Natural killer cell (primary cell): ENCODE measurements at regions not wholly inside any gene's neighbourhood (a gene's known extent, or its start where the extent isn't known, plus 50 kb on each side); places are given as distances from the start of the nearest gene placed in this dataset.

ENCODE experiments used
- ATAC-seq, 3 donors: fragments of 150-1000 bp in 2 of 3; fragments of 200-7000 bp in 1 of 3; cut with Tn5 transposase; 1 replicate in 1 of 3; 2 replicates in 2 of 3; pipeline ENCODE4 v1.10.0; 2021; ENCODE audit warnings: mild to moderate bottlenecking in 2 of 3, moderate library complexity in 2 of 3
- DNase-seq, 2 donors: peaks; one replicate each; pipeline versions ENCODE4 v3.0.0 to v3.0.0-alpha.2; 2013 to 2021; ENCODE audit warnings: mixed read lengths in 1 of 2
- H3K27ac ChIP-seq: one replicate; pipeline ENCODE4 v1.5.1; 2013; ENCODE audit warnings: mild to moderate bottlenecking, low read length
- H3K27me3 ChIP-seq: one replicate; pipeline ENCODE4 v1.6.1; 2013; ENCODE audit warnings: low read length; ENCODE audit not compliant: control insufficient read depth, insufficient read depth
- H3K36me3 ChIP-seq: one replicate; pipeline ENCODE4 v1.6.1; 2013; ENCODE audit warnings: low read length; ENCODE audit not compliant: control insufficient read depth, insufficient read depth
- H3K4me1 ChIP-seq: one replicate; pipeline ENCODE4 v1.6.1; 2013; ENCODE audit warnings: low read length; ENCODE audit not compliant: control insufficient read depth, insufficient read depth
- H3K4me3 ChIP-seq: one replicate; pipeline ENCODE4 v1.5.1; 2013; ENCODE audit warnings: low read length
- H3K9me3 ChIP-seq: one replicate; pipeline ENCODE4 v1.6.1; 2013; ENCODE audit warnings: low read length; ENCODE audit not compliant: control insufficient read depth, insufficient read depth
- H3K27ac Mint-ChIP-seq, 2 donors: one replicate each; pipeline ENCODE4 v1.8.0; 2022; ENCODE audit warnings: mild to moderate bottlenecking in 2 of 2, mixed read lengths in 2 of 2, moderate library complexity in 1 of 2
- H3K27me3 Mint-ChIP-seq, 2 donors: one replicate each; pipeline ENCODE4 v1.8.0; 2022; ENCODE audit warnings: low read depth in 2 of 2, mixed read lengths in 2 of 2
- H3K36me3 Mint-ChIP-seq: one replicate; pipeline ENCODE4 v1.8.0; 2022; ENCODE audit warnings: mixed read lengths
- H3K4me1 Mint-ChIP-seq, 2 donors: one replicate each; pipeline ENCODE4 v1.8.0; 2022; ENCODE audit warnings: mixed read lengths in 2 of 2
- H3K4me3 Mint-ChIP-seq: one replicate; pipeline ENCODE4 v1.8.0; 2022; ENCODE audit warnings: mild to moderate bottlenecking, moderate library complexity, mixed read lengths
- H3K9me3 Mint-ChIP-seq, 2 donors: one replicate each; pipeline ENCODE4 v1.8.0; 2022; ENCODE audit warnings: mixed read lengths in 2 of 2
- CTCF ChIP-seq: fragments of 200-600 bp; IDR thresholded peaks from one replicate; pipeline ENCODE4 v1.8.0; 2022; ENCODE audit warnings: antibody characterized with exemption
- WGBS: methylation state at CpG from one replicate; pipeline ENCODE4 v1.1.7; 2013; ENCODE audit warnings: missing lambda C conversion rate; ENCODE audit not compliant: insufficient coverage; 5-methylcytosine and 5-hydroxymethylcytosine counted together
- intact Hi-C: fragments of 100-400 bp; cut with micrococcal nuclease; formaldehyde crosslinking; loops from one replicate; pipeline ENCODE4 v1.14.2; 2022

- no peaks in the 10 kb centered on the region for H3K27me3 ChIP-seq
- Mint-ChIP-seq H3K36me3 (no peaks in the 10 kb centered on the region), H3K27me3 (no peaks in the 10 kb centered on the region), H3K4me3 (no peak overlapping the region), H3K27ac (no peak overlapping the region), H3K9me3 (peaks cover 2 to 19% of the 10 kb centered on the region in 2 donors), H3K4me1 (no peaks in the 10 kb centered on the region)
- no peak overlapping the region for H3K4me3 ChIP-seq
- H3K9me3 ChIP-seq = no peaks in the 10 kb centered on the region
- WGBS = 84% methylated on average over 4 of the region's 4 CpGs
- no peaks in the 10 kb centered on the region for H3K4me1 ChIP-seq
- DNase-seq = no peak
- H3K27ac ChIP-seq = no peak overlapping the region
- H3K36me3 ChIP-seq = no peaks in the 10 kb centered on the region
- no peak for ATAC-seq
- no peak for TF ChIP-seq CTCF
- intact Hi-C loops = no loop called here
Observed at GRCh38 chr22:34017205-34017604, 96.9 kb upstream of the LARGE1 start.

- no peaks in the 10 kb centered on the region for H3K36me3 Mint-ChIP-seq
- no peak overlapping the region for H3K27ac Mint-ChIP-seq
- no peaks in the 10 kb centered on the region for H3K4me1 Mint-ChIP-seq
- no peak for DNase-seq
- Histone ChIP-seq H3K36me3 (no peaks in the 10 kb centered on the region), H3K27ac (no peak overlapping the region), H3K4me3 (no peak overlapping the region), H3K4me1 (no peaks in the 10 kb centered on the region), H3K9me3 (no peaks in the 10 kb centered on the region), H3K27me3 (no peaks in the 10 kb centered on the region)
- peaks cover 4 to 18% of the 10 kb centered on the region in 2 donors for H3K9me3 Mint-ChIP-seq
- intact Hi-C loops = no loop called here
- no peak overlapping the region for H3K4me3 Mint-ChIP-seq
- no peak for TF ChIP-seq CTCF
- WGBS = 76% methylated on average over 8 of the region's 8 CpGs
- ATAC-seq = no peak
- no peaks in the 10 kb centered on the region for H3K27me3 Mint-ChIP-seq
Observed at GRCh38 chr22:34019190-34019845, 99.0 kb upstream of the LARGE1 start.

- H3K27ac Mint-ChIP-seq = no peak overlapping the region
- no peaks in the 10 kb centered on the region for H3K27me3 Mint-ChIP-seq
- H3K9me3 Mint-ChIP-seq = peaks cover 17% of the 10 kb centered on the region in 2 donors
- no peak overlapping the region for H3K4me3 ChIP-seq
- H3K4me1 ChIP-seq = no peaks in the 10 kb centered on the region
- H3K9me3 ChIP-seq = no peaks in the 10 kb centered on the region
- 53% methylated on average over 1 of the region's 1 CpG for WGBS
- no peak overlapping the region for H3K4me3 Mint-ChIP-seq
- H3K36me3 ChIP-seq = no peaks in the 10 kb centered on the region
- H3K4me1 Mint-ChIP-seq = no peaks in the 10 kb centered on the region
- DNase-seq = no peak
- no peak overlapping the region for H3K27ac ChIP-seq
- TF ChIP-seq CTCF = no peak
- intact Hi-C loops = no loop called here
- no peaks in the 10 kb centered on the region for H3K27me3 ChIP-seq
- peaks cover 7% of the 10 kb centered on the region for H3K36me3 Mint-ChIP-seq
- ATAC-seq = no peak
Observed at GRCh38 chr22:34035209-34035608, 114.9 kb upstream of the LARGE1 start.

- Mint-ChIP-seq H3K27me3 (no peaks in the 10 kb centered on the region), H3K4me1 (no peaks in the 10 kb centered on the region), H3K36me3 (no peaks in the 10 kb centered on the region), H3K9me3 (peaks cover 13 to 15% of the 10 kb centered on the region in 2 donors), H3K27ac (no peak overlapping the region), H3K4me3 (no peak overlapping the region)
- H3K4me3 ChIP-seq = no peak overlapping the region
- H3K27ac ChIP-seq = no peak overlapping the region
- DNase-seq (no peak), ATAC-seq (no peak)
- no peaks in the 10 kb centered on the region for H3K27me3 ChIP-seq
- 56% methylated on average over 2 of the region's 2 CpGs for whole genome bisulfite sequencing
- no peaks in the 10 kb centered on the region for H3K4me1 ChIP-seq
- intact Hi-C loops = no loop called here
- TF ChIP-seq CTCF = no peak
- H3K9me3 ChIP-seq = no peaks in the 10 kb centered on the region
- H3K36me3 ChIP-seq = no peaks in the 10 kb centered on the region
Observed at GRCh38 chr22:34036931-34037330, 116.7 kb upstream of the LARGE1 start.
